HG03354 (cell line): ENCODE measurements at regions not wholly inside any gene's neighbourhood (a gene's known extent, or its start where the extent isn't known, plus 50 kb on each side); places are given as distances from the start of the nearest gene placed in this dataset.
"Not testable (repeated sequence)": the region's sequence is repeated elsewhere in the genome, so short reads cannot be mapped to it uniquely, and the experiment has no call there.

ENCODE experiments used
- ATAC-seq: cut with Tn5 transposase; IDR thresholded peaks from one replicate; pipeline ENCODE4 v1.9.1; 2021; ENCODE audit warnings: mild to moderate bottlenecking; ENCODE audit not compliant: unreplicated experiment, poor library complexity, severe bottlenecking

- ATAC-seq = not testable (repeated sequence)
Measured at GRCh38 chr13:90945146-90945545, 402.3 kb upstream of the MIR17HG start.

- ATAC-seq = not testable (repeated sequence)
Measured at GRCh38 chr13:90946125-90946524, 401.4 kb upstream of the MIR17HG start.

GRCh38 chr13:90947976-90948375 is 399.5 kb upstream of the MIR17HG start:
- no peak for ATAC-seq

DNA sequence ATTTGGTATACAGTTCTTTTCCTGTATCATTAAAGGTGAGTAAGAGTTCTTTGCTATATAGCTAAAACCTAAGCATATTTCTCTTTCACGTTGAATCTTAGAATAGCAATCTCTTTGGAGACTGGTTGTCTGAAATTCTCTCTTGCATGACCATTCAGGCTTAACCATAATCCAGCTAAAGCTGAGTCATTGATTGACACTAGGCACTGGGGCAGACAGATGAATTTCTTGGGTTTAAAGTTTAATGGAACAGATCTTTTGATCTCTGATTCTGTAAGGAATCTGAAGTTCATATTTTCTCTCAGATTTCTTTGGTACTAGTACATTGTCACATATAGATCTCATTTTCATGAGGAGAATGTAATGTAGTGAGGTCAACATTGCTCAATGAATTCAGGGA is 397.3 kb upstream of the MIR17HG start:
- no peak for ATAC-seq

- no peak for ATAC-seq
Measured at GRCh38 chr13:90951663-90952062, 395.8 kb upstream of the MIR17HG start.

DNA sequence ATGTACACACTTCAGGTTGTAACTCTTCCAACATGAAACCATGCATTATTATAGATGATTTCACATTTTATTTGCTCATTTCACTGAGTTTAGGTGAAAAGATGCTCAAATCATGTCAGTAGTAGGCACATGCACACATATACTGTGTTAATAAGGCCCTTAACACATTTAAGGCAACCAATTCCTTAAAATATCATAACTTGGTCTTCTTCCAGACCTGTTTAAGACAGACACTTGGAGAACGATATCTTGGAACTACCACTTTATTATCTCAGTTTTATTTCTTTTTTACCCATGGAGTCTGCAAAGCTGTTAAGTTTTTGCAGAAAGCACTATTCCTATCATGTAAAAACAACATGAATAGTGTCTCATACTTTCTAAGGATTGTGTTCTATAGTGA is 395.2 kb upstream of the MIR17HG start:
- no peak for ATAC-seq

DNA sequence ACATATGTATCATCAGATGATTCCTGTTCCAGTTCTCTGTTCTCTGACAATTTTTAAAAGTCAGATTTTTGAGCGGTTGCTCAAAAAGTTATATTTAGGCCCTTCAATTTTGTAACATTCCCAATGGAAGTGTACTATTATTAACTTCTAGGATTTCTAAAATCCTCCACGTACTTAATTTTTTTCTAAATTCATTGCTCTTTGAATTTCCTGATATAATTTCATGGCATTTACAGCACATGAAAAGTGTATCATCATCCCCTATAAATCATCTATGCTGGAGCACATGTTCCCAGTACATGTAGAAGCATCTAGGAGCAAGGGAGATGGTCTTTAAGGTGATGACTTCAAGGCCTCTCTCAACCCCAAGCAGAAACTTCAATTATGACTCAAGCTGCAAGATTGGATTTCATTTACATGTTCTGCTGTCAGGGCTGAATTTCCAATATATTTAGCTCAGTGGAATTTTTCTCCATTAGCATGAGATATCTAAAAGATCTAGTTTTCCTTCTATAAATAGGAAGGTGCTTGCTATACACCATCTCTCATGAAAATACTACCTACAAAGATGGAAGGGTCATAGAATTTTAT is 392.8 kb upstream of the MIR17HG start:
- ATAC-seq = no peak

- no peak for ATAC-seq
Measured at GRCh38 chr13:90956031-90956430, 391.5 kb upstream of the MIR17HG start.

GRCh38 chr13:90958866-90959265 is 388.6 kb upstream of the MIR17HG start:
- ATAC-seq = no peak

- ATAC-seq = no peak
Measured at GRCh38 chr13:90968166-90968904, 379.2 kb upstream of the MIR17HG start.

DNA sequence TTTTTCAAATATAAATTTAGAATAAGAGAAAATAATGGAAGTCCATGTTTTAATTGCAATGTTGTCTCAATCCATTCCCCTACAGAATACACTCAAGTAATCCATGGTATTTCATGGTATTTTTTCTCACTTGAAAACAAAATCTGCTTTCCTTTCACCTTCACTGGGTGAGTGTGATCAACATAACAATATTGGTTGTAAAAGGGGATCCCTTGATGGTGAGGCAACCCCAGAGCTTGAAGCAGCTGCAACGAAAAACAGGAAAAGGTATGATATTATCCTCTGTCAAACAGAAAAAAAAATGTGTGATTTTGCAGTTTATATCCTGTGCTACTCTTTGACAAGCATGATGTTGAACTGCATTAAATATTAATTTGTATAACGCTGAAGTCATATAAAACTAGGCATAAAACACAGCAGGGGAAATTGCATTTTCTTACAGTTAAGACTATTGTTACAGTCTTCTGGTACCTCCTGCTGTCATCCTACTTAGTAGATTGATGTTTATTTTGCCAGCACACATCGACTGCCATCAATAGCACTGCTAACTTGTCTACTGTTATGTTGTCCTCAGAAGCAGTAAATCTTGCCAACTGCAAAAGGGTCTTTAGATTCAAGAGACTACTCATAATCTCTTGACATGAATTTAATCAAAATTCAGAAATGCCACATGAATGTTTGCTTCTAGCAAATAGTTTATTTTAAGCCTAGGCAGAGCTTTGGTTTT is 373.1 kb upstream of the MIR17HG start:
- no peak for ATAC-seq

- ATAC-seq = no peak
Measured at GRCh38 chr13:90979059-90979458, 368.4 kb upstream of the MIR17HG start.

GRCh38 chr13:90984756-90985155 is 362.7 kb upstream of the MIR17HG start:
- ATAC-seq = no peak

GRCh38 chr13:90995001-90995400 is 352.5 kb upstream of the MIR17HG start:
- no peak for ATAC-seq

DNA sequence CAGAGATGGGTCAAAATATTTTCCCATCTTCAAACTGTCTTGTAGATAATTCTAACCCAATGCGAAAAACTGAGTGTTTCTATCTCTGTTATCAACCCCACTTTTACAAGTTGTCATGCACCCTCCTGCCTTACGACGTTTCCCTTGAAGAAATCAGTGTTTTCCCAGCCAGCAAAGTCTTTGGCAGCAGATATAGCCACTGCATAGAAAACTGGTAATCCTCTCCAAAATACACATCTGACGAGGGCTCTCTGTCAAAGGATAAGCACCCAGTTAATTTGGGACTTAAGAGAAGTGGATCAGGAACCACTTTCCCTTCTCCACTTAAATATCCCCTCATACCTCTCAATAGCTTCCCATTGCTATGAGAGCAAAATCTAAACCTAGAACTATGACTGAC is 351.9 kb upstream of the MIR17HG start:
- no peak for ATAC-seq

DNA sequence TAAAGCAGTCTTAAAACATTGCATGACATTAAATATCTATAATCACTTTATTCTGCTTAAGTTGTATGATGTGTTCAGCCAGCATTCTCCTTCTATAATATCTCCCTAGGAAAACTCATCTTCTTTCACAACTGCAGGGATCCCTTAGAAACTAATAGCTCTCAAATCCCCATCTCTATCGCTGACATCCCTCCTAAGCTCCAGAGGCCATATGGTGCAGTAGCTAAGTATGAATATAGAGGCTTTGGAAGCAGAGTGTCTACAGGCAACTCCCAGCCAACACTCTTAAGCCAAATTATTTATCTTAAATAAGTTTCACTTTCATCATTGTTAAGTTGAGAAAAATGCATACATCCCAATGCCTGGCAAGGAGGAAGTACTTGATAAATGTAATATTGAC is 349.5 kb upstream of the MIR17HG start:
- no peak for ATAC-seq

- no peak for ATAC-seq
Measured at GRCh38 chr13:90999401-90999800, 348.1 kb upstream of the MIR17HG start.

DNA sequence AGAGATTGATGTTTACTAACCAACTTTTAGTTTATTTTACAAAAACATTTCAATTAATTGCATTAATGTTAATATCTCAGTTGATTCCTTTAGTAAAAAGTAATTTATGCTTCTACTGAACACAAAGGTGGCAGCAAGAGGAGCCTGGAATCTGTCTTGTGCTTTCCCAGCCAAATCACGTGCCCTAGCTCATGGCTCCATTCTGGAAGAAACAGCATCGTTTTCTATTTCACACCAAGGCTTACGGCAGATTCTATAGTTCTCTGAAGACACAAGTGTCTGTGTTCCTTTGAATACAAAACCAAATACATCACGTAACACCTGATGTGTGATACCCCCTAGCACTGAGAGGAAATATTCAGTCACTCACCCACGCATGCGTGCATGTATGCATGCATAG is 346.1 kb upstream of the MIR17HG start:
- ATAC-seq = no peak

DNA sequence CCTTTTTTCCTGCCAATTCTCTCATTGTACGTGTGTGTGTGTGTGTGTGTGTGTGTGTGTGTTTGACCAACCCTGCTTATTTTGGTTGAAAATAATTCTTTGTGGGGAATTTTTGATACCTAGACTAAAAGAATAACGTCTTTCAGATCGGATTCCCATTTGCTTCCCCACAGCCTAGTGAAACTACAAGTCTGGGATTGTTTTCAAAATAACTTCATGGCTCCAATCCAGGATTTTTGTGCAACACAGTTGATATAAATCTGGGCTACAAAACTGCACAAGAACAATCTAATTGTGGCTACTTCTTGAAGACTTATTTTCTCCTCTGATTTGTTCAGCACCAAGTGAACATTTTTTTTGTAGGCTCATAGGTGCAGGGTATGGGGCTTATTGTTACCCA is 332.8 kb upstream of the MIR17HG start:
- ATAC-seq = no peak

DNA sequence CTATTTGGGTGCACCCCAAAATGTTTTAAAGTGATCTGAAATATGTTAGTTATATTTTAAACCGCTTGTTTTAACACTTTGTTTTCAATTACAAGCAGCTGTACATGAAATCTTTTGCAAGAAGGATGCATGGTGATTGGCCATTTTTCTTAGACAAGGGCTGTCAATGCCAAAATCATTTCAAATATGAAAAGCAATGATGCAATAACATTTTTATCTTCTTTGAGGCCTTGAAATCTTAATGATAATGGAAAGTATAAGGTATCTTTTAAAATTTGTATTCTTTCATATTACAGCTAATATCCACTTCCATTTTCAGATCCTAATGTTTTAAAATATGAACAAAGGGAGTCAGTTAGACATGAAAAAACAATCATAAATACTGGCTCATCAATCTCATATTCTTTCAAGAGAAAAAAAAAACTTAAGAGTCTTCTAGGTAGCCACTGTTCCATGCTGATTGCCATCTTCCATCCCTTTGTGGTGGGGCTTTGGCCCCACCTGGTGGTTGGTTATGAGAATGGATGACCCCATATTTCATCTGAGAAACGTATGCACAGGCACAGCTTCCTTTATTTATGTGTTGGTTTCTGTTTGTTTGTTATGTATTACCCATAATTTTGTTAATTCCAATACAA is 330.3 kb upstream of the MIR17HG start:
- peak; percentile 99 for ATAC-seq

GRCh38 chr13:91017669-91018053 is 329.8 kb upstream of the MIR17HG start:
- ATAC-seq = peak; percentile 41
